ENCODE measurements at regions not wholly inside any gene's neighbourhood (a gene's known extent, or its start where the extent isn't known, plus 50 kb on each side); places are given as distances from the start of the nearest gene placed in this dataset.

GRCh38 chr2:132033949-132034348 is 127.8 kb downstream of the ANKRD30BL start:
- TF ChIP-seq EP300 (IDR thresholded peaks at IDR 0.05) = no peak
- TF ChIP-seq CTCF (IDR thresholded peaks at IDR 0.05) = no peak
- TF ChIP-seq POLR2A (IDR thresholded peaks at IDR 0.05; ENCODE audit: low read length) = no peak
- TF ChIP-seq REST (IDR thresholded peaks at IDR 0.05) = no peak
- TF ChIP-seq NR3C1 (IDR thresholded peaks at IDR 0.05) = no peak
- TF ChIP-seq SMC3 (IDR thresholded peaks at IDR 0.05) = no peak
- no peak for TF ChIP-seq CEBPB (IDR thresholded peaks at IDR 0.05)
- no peak for TF ChIP-seq RNF2 (IDR thresholded peaks at IDR 0.05; ENCODE audit: borderline replicate concordance, low read depth)
- no peak for TF ChIP-seq PBX3 (IDR thresholded peaks at IDR 0.05)

All from A549 (cell line).